GM06990 (cell line): ENCODE measurements at regions not wholly inside any gene's neighbourhood (a gene's known extent, or its start where the extent isn't known, plus 50 kb on each side); places are given as distances from the start of the nearest gene placed in this dataset.

Source experiments
- DNase-seq: peaks from one replicate; pipeline ENCODE4 v3.0.0-alpha.2; 2011; ENCODE audit not compliant: insufficient read length; ENCODE audit errors: extremely low read depth
- H3K27me3 ChIP-seq: replicated peaks from 2 replicates; pipeline ENCODE4 v1.6.0; 2011; ENCODE audit warnings: low read length; ENCODE audit not compliant: control insufficient read depth, insufficient read depth
- H3K36me3 ChIP-seq: 2 replicates; pipeline ENCODE4 v1.5.1; 2011; ENCODE audit warnings: low read length; ENCODE audit not compliant: control insufficient read depth, insufficient read depth
- H3K4me3 ChIP-seq: replicated peaks from 2 replicates; pipeline ENCODE4 v1.5.1; 2011; ENCODE audit warnings: low read depth, mild to moderate bottlenecking, control low read depth, low read length
- TF ChIP-seq, protein P1 (sequence below): IDR thresholded peaks from 2 replicates; pipeline ENCODE4 v1.5.1; 2011; ENCODE audit warnings: low read length, control low read depth, mild to moderate bottlenecking, inconsistent platforms; ENCODE audit not compliant: insufficient read depth, poor library complexity, severe bottlenecking

GRCh38 chr4:37124800-37125199, 119.7 kb upstream of the NWD2 start:
- Histone ChIP-seq H3K27me3 (no peaks in the 10 kb centered on the region), H3K36me3 (no peaks in the 10 kb centered on the region), H3K4me3 (no peak overlapping the region)
- DNase-seq: no peak
- TF ChIP-seq, protein P1, sequence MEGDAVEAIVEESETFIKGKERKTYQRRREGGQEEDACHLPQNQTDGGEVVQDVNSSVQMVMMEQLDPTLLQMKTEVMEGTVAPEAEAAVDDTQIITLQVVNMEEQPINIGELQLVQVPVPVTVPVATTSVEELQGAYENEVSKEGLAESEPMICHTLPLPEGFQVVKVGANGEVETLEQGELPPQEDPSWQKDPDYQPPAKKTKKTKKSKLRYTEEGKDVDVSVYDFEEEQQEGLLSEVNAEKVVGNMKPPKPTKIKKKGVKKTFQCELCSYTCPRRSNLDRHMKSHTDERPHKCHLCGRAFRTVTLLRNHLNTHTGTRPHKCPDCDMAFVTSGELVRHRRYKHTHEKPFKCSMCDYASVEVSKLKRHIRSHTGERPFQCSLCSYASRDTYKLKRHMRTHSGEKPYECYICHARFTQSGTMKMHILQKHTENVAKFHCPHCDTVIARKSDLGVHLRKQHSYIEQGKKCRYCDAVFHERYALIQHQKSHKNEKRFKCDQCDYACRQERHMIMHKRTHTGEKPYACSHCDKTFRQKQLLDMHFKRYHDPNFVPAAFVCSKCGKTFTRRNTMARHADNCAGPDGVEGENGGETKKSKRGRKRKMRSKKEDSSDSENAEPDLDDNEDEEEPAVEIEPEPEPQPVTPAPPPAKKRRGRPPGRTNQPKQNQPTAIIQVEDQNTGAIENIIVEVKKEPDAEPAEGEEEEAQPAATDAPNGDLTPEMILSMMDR: no peak

GRCh38 chr4:37126051-37126450, 118.5 kb upstream of the NWD2 start:
- DNase-seq: no peak
- Histone ChIP-seq H3K36me3 (no peaks in the 10 kb centered on the region), H3K4me3 (no peak overlapping the region), H3K27me3 (no peaks in the 10 kb centered on the region)
- TF ChIP-seq, protein P1: no peak

GRCh38 chr4:37130465-37130864, 114.1 kb upstream of the NWD2 start:
- Histone ChIP-seq H3K36me3 (no peaks in the 10 kb centered on the region), H3K27me3 (no peaks in the 10 kb centered on the region), H3K4me3 (no peak overlapping the region)
- TF ChIP-seq, protein P1: no peak
- DNase-seq: no peak

DNA sequence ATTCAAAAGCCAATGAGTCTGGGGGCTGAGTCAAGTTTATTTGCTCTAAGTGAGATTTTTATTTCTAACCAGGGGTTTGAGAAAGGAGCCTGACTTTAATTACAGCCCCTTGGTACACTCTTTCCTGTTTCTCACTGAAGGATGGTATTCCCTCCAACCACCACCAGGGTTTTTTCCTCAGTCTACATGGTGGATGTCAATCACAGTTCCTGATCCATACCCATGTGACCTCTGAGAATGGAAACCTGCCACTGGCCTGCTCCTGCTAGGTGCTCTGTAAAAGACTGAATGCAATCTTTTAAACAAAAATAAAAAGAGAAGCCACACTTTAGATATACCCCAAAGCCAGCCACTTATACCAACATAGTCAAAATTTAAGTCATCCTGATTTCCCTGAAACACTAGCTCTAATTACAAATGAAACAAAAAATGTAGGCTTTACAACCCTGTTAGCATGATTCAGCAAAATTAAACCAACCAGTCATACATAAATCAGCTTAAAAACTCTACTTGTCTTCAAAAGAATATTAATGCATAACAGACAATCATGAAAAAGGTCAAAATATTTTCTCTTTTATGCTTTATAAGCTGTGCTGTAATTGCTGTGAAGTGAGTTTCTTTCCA, 112.1 kb upstream of the NWD2 start:
- H3K4me3 ChIP-seq: no peak overlapping the region
- H3K27me3 ChIP-seq: no peaks in the 10 kb centered on the region
- no peaks in the 10 kb centered on the region for H3K36me3 ChIP-seq
- DNase-seq: no peak
- TF ChIP-seq, protein P1: no peak

GRCh38 chr4:37132975-37133360, 111.6 kb upstream of the NWD2 start:
- H3K36me3 ChIP-seq: no peaks in the 10 kb centered on the region
- TF ChIP-seq, protein P1: no peak
- H3K27me3 ChIP-seq: no peaks in the 10 kb centered on the region
- DNase-seq: no peak
- H3K4me3 ChIP-seq: no peak overlapping the region

DNA sequence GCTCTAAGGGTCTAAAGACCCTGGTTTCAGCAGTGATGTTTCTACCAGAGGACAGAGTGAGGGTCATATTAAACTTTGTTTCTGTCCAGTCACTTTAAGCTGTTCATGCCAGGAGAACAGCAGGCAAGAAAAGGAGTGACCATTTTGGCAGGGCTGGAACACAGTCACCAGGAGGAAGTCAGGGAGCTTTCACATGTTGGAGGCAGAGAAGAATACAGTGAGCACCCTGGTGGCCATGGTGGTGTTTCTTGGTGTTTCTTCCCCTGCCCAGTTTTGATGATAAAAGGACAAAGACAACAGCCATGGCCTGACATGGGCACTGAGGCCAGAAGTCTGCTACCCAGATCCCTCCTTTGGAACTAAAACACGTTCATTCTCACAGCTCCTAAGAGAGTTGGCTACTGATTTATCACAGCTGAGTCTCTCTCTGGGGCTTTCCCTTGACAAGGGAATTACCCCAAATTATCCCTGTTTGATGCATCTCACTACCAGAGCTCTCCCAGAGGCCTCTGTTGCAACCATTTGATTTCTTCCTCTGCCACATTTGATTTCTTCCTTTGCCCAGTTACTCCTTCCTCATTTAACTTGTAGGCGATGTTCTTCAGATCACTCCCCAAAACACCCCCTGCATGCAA, 106.4 kb upstream of the NWD2 start:
- H3K27me3 ChIP-seq: no peaks in the 10 kb centered on the region
- H3K36me3 ChIP-seq: no peaks in the 10 kb centered on the region
- no peak overlapping the region for H3K4me3 ChIP-seq
- TF ChIP-seq, protein P1: no peak
- DNase-seq: no peak
